ENCODE measurements at regions not wholly inside any gene's neighbourhood (a gene's known extent, or its start where the extent isn't known, plus 50 kb on each side); places are given as distances from the start of the nearest gene placed in this dataset.

GRCh38 chr10:106312087-106312486 lies 852.4 kb downstream of the SORCS1 start:
- Histone ChIP-seq H3K27me3 (no peaks in the 10 kb centered on the region), H3K4me3 (no peak overlapping the region), H3K27ac (no peak overlapping the region), H3K9me3 (no peaks in the 10 kb centered on the region), H3K36me3 (no peaks in the 10 kb centered on the region), H3K4me1 (no peaks in the 10 kb centered on the region)
- TF ChIP-seq CTCF (IDR thresholded peaks at IDR 0.05) (no peak), POLR2A (IDR thresholded peaks at IDR 0.05) (no peak)
- intact Hi-C loops (cut with DNase I; ENCODE audit: low total_unique reads), result no loop called here
- DNase-seq, result no peak

GRCh38 chr10:106311590-106311989 lies 852.9 kb downstream of the SORCS1 start:
- Histone ChIP-seq H3K27me3 (no peaks in the 10 kb centered on the region), H3K4me3 (no peak overlapping the region), H3K27ac (no peak overlapping the region), H3K4me1 (no peaks in the 10 kb centered on the region), H3K9me3 (no peaks in the 10 kb centered on the region), H3K36me3 (no peaks in the 10 kb centered on the region)
- intact Hi-C loops (cut with DNase I; ENCODE audit: low total_unique reads), result no loop called here
- TF ChIP-seq CTCF (IDR thresholded peaks at IDR 0.05), result no peak
- no peak for DNase-seq

GRCh38 chr10:106310596-106310995 lies 853.9 kb downstream of the SORCS1 start:
- DNase-seq, result no peak
- H3K27me3 ChIP-seq, result no peaks in the 10 kb centered on the region
- no peaks in the 10 kb centered on the region for H3K9me3 ChIP-seq
- no peak overlapping the region for H3K27ac ChIP-seq
- no peak overlapping the region for H3K4me3 ChIP-seq
- H3K4me1 ChIP-seq, result no peaks in the 10 kb centered on the region
- intact Hi-C loops (cut with DNase I; ENCODE audit: low total_unique reads), result no loop called here
- H3K36me3 ChIP-seq, result no peaks in the 10 kb centered on the region
- TF ChIP-seq POLR2A (IDR thresholded peaks at IDR 0.05), result no peak
- TF ChIP-seq CTCF (IDR thresholded peaks at IDR 0.05), result no peak

GRCh38 chr10:106309376-106309775 lies 855.1 kb downstream of the SORCS1 start:
- intact Hi-C loops (cut with DNase I; ENCODE audit: low total_unique reads), result no loop called here
- H3K9me3 ChIP-seq, result no peaks in the 10 kb centered on the region
- DNase-seq, result no peak
- no peaks in the 10 kb centered on the region for H3K4me1 ChIP-seq
- H3K27ac ChIP-seq, result no peak overlapping the region
- no peaks in the 10 kb centered on the region for H3K27me3 ChIP-seq
- H3K36me3 ChIP-seq, result no peaks in the 10 kb centered on the region
- no peak overlapping the region for H3K4me3 ChIP-seq
- TF ChIP-seq CTCF (IDR thresholded peaks at IDR 0.05) (no peak), POLR2A (IDR thresholded peaks at IDR 0.05) (no peak)

GRCh38 chr10:106308284-106308683 lies 856.2 kb downstream of the SORCS1 start:
- no peaks in the 10 kb centered on the region for H3K27me3 ChIP-seq
- no peak for TF ChIP-seq POLR2A (IDR thresholded peaks at IDR 0.05)
- no peak for TF ChIP-seq CTCF (IDR thresholded peaks at IDR 0.05)
- intact Hi-C loops (cut with DNase I; ENCODE audit: low total_unique reads), result no loop called here
- H3K27ac ChIP-seq, result no peak overlapping the region
- no peaks in the 10 kb centered on the region for H3K9me3 ChIP-seq
- no peaks in the 10 kb centered on the region for H3K36me3 ChIP-seq
- no peak for DNase-seq
- no peak overlapping the region for H3K4me3 ChIP-seq
- no peaks in the 10 kb centered on the region for H3K4me1 ChIP-seq

Measured in uterus (tissue), 3 donors.